Esophagus muscularis mucosa (tissue), 4 donors: ENCODE measurements at regions not wholly inside any gene's neighbourhood (a gene's known extent, or its start where the extent isn't known, plus 50 kb on each side); places are given as distances from the start of the nearest gene placed in this dataset.

Experiments
- DNase-seq: peaks from one replicate; pipeline ENCODE4 v3.0.0-alpha.2; 2017; ENCODE audit errors: extremely low spot score
- H3K27ac ChIP-seq, 4 donors: fragments of 200-600 bp; sonication (generic); replicated peaks in 1 of 4; 1 replicate in 3 of 4; 2 replicates in 1 of 4; pipeline ENCODE4 v1.5.1; 2016 to 2019; ENCODE audit warnings: mild to moderate bottlenecking in 1 of 4
- H3K27me3 ChIP-seq, 4 donors: fragments of 200-600 bp; sonication (generic); one replicate each; pipeline versions ENCODE4 v1.5.1 to v1.6.0; 2016 to 2019
- H3K36me3 ChIP-seq, 4 donors: fragments of 200-600 bp; sonication (generic); one replicate each; pipeline ENCODE4 v1.5.1; 2016 to 2019
- H3K4me1 ChIP-seq, 4 donors: fragments of 200-600 bp; sonication (generic); one replicate each; pipeline ENCODE4 v1.5.1; 2016 to 2019
- H3K4me3 ChIP-seq, 4 donors: fragments of 200-600 bp; sonication (generic); 1 replicate in 2 of 4; 2 replicates in 2 of 4; pipeline ENCODE4 v1.5.1; 2016 to 2019; ENCODE audit warnings: mild to moderate bottlenecking in 4 of 4, moderate library complexity in 1 of 4
- H3K9me3 ChIP-seq, 4 donors: fragments of 200-600 bp; sonication (generic); 1 replicate in 3 of 4; 2 replicates in 1 of 4; pipeline ENCODE4 v1.5.1; 2016 to 2019
- EP300 ChIP-seq: sonication (generic); formaldehyde crosslinking; IDR thresholded peaks from one replicate; pipeline ENCODE4 v1.6.1; 2017; ENCODE audit warnings: antibody characterized with exemption
- POLR2A ChIP-seq: fragments of 450-650 bp; IDR thresholded peaks from one replicate; pipeline ENCODE4 v1.6.1; 2017; ENCODE audit warnings: antibody characterized with exemption, moderate library complexity, mild to moderate bottlenecking, low read depth
- POLR2AphosphoS5 ChIP-seq, 2 donors: sonication (generic); formaldehyde crosslinking; IDR thresholded peaks; one replicate each; pipeline ENCODE4 v1.6.1; 2017; ENCODE audit warnings: antibody characterized with exemption in 2 of 2
- WGBS: methylation state at CpG from one replicate; pipeline ENCODE4 v1.1.5; 2018; 5-methylcytosine and 5-hydroxymethylcytosine counted together
- intact Hi-C: fragments of 100-400 bp; cut with DNase I; formaldehyde crosslinking; loops from one replicate; pipeline ENCODE4 v1.15.1; 2023
- TF ChIP-seq, protein P1 (sequence below), 3 experiments: fragments of 200-600 bp in 2 of 3; fragments of 450-650 bp in 1 of 3; sonication (generic) in 2 of 3; IDR thresholded peaks; one replicate each; pipeline ENCODE4 v1.5.1; 2017 to 2019; ENCODE audit warnings: antibody characterized with exemption in 3 of 3, mild to moderate bottlenecking in 2 of 3, moderate library complexity in 1 of 3

DNA sequence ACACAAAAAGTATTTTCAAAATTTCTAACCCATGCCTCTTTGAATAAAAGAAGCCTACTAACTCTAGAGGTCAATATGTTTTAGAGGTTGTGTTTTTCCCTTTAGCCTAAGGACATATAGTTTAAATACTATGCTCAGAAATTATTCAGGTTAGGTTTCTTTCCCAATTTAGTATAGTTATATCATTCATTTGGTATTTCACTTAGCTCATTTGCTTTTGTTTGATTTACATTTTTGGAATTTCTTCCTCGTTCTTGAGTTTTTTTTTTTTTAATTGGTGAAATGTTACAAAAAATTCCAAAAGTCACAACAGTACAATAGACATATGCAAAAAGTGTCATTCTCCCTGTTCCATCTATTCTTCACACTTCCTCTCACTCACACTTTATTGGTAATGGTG lies 371.3 kb upstream of the TNP1 start:
- intact Hi-C loops: no loop called here
- DNase-seq: no peak
- H3K27ac ChIP-seq: no peak overlapping the region

GRCh38 chr2:217228732-217229131 lies 368.9 kb upstream of the TNP1 start:
- H3K4me1 ChIP-seq: peaks cover under 1 to 7% (median 3%) of the 10 kb centered on the region in 4 donors
- 88% methylated on average over 1 of the region's 1 CpG for WGBS
- DNase-seq: no peak
- intact Hi-C loops: no loop called here
- no peak overlapping the region for H3K4me3 ChIP-seq
- no peak overlapping the region for H3K27ac ChIP-seq
- H3K36me3 ChIP-seq: no peaks in the 10 kb centered on the region
- no peaks in the 10 kb centered on the region for H3K9me3 ChIP-seq
- no peak for TF ChIP-seq POLR2A
- TF ChIP-seq, protein P1, sequence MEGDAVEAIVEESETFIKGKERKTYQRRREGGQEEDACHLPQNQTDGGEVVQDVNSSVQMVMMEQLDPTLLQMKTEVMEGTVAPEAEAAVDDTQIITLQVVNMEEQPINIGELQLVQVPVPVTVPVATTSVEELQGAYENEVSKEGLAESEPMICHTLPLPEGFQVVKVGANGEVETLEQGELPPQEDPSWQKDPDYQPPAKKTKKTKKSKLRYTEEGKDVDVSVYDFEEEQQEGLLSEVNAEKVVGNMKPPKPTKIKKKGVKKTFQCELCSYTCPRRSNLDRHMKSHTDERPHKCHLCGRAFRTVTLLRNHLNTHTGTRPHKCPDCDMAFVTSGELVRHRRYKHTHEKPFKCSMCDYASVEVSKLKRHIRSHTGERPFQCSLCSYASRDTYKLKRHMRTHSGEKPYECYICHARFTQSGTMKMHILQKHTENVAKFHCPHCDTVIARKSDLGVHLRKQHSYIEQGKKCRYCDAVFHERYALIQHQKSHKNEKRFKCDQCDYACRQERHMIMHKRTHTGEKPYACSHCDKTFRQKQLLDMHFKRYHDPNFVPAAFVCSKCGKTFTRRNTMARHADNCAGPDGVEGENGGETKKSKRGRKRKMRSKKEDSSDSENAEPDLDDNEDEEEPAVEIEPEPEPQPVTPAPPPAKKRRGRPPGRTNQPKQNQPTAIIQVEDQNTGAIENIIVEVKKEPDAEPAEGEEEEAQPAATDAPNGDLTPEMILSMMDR (IDR thresholded peaks at IDR 0.05): no peak
- no peak for TF ChIP-seq POLR2AphosphoS5 (IDR thresholded peaks at IDR 0.05)
- no peak for TF ChIP-seq EP300
- no peaks in the 10 kb centered on the region for H3K27me3 ChIP-seq

More for the DNA sequence above, 371.3 kb upstream of the TNP1 start:
- Histone ChIP-seq H3K9me3 (peaks cover 0 to 2% (median 0%) of the 10 kb centered on the region in 4 donors), H3K4me1 (peaks cover 0 to 6% (median 2%) of the 10 kb centered on the region in 4 donors), H3K4me3 (no peak overlapping the region), H3K27me3 (no peaks in the 10 kb centered on the region), H3K36me3 (no peaks in the 10 kb centered on the region)
- TF ChIP-seq POLR2AphosphoS5 (IDR thresholded peaks at IDR 0.05): no peak
- TF ChIP-seq, protein P1 (IDR thresholded peaks at IDR 0.05): no peak
- no peak for TF ChIP-seq EP300
- TF ChIP-seq POLR2A: no peak
- 46% methylated on average over 1 of the region's 1 CpG for WGBS

DNA sequence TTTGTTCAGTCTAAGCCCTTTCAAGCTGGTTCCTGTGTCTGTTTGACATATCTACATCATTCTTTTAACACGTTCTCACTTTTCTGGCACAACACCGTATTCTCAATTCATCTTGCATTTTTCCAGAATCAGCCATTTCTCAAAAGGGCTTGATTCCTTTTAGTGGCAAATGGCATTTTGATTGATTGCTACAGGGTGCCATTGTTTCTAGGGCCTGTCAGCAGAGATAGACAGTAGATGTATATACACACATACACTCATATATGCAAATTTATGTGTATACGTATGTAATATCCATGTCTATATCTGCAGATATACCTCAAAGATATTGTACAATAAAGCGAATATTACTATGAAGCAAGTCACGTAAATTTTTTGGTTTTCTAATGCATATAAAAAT lies 367.9 kb upstream of the TNP1 start:
- Histone ChIP-seq H3K4me3 (no peak overlapping the region), H3K36me3 (no peaks in the 10 kb centered on the region), H3K9me3 (no peaks in the 10 kb centered on the region), H3K27me3 (no peaks in the 10 kb centered on the region), H3K4me1 (peaks cover 4 to 16% (median 10%) of the 10 kb centered on the region in 4 donors), H3K27ac (no peak overlapping the region)
- intact Hi-C loops: no loop called here
- 87% methylated on average over 5 of the region's 5 CpGs for WGBS
- no peak for TF ChIP-seq POLR2AphosphoS5 (IDR thresholded peaks at IDR 0.05)
- no peak for TF ChIP-seq EP300
- no peak for DNase-seq

GRCh38 chr2:217225596-217225995 lies 365.7 kb upstream of the TNP1 start:
- DNase-seq: no peak
- Histone ChIP-seq H3K9me3 (no peaks in the 10 kb centered on the region), H3K27ac (no peak overlapping the region), H3K36me3 (no peaks in the 10 kb centered on the region), H3K27me3 (no peaks in the 10 kb centered on the region), H3K4me1 (peaks cover 4 to 19% (median 13%) of the 10 kb centered on the region in 4 donors), H3K4me3 (no peak overlapping the region)
- WGBS: 95% methylated on average over 1 of the region's 1 CpG
- intact Hi-C loops: no loop called here
- TF ChIP-seq POLR2A: no peak
- TF ChIP-seq, protein P1 (IDR thresholded peaks at IDR 0.05): no peak
- TF ChIP-seq EP300: no peak
- no peak for TF ChIP-seq POLR2AphosphoS5 (IDR thresholded peaks at IDR 0.05)

DNA sequence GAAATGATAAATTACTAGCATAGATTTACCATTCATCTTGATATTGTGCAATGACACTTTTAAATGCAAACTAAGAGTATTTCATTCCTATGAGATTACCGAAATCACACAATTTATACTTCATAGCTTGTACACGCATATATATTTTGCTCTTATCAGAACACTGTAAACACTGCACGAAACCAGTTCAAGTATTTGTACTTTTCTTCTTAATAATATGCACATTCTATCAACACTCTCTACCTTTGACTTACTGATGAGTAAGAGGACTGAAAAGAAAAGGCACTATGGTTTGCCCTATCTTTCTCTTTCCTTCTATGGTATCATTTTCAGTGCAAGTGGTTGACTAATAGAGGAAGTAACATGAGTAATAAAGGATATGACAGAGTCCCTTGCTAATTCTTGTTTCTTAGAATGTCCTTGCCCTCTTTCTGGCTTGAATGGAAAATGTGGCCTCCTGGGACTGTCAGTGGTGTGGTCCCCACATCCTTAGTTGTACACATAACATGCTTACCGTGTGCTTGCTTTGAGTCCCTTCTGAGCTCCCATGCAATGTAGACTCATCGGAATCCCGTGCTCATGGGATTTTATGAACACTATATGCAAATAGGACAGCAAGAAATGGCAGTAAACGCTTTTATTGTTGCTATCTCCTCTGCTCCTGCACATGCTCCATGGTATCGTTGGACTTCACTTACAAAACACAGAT lies 363.5 kb upstream of the TNP1 start:
- Histone ChIP-seq H3K4me1 (peaks cover 12 to 25% (median 14%) of the 10 kb centered on the region in 4 donors), H3K4me3 (no peak overlapping the region), H3K9me3 (no peaks in the 10 kb centered on the region), H3K27ac (peak overlapping the region in 1 of 4 donors; percentile 30), H3K27me3 (no peaks in the 10 kb centered on the region), H3K36me3 (no peaks in the 10 kb centered on the region)
- intact Hi-C loops: no loop called here
- TF ChIP-seq POLR2AphosphoS5 (IDR thresholded peaks at IDR 0.05) (peak in 1 of 2 donors; percentile 25), POLR2A (no peak)
- 74% methylated on average over 8 of the region's 8 CpGs for WGBS
- DNase-seq: no peak
